SW 1271 (cell line): ENCODE measurements at regions not wholly inside any gene's neighbourhood (a gene's known extent, or its start where the extent isn't known, plus 50 kb on each side); places are given as distances from the start of the nearest gene placed in this dataset.
A peak's percentile ranks its signal among the peaks of the same experiment; 100 is the strongest.
"Not testable (repeated sequence)": the region's sequence is repeated elsewhere in the genome, so short reads cannot be mapped to it uniquely, and the experiment has no call there.

Experiments used
- DNase-seq, 2 experiments: peaks; one replicate each; lab custom pipeline; 2025; lab: John Stamatoyannopoulos, UW

DNA sequence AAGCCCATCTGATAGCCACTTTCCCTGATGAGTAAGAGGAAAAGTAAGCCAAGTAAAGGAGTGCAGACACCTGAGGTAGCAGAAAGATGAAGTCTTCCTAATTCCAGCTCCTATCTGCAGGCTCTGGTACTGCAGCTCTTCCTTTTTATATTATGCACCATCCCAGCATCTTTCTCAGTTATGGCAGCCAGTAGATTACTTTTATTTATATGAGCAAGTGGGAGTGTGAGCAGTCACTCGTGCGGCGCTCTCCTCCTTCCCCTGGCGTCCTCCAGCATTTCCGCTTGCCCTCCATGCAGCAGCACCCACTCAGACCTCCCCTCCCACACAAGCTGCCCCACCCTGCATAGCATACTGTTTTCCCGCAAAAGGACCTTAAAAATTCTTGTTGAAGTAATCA, 465.9 kb upstream of the DPPA4 start:
- peak in 1 of 2 experiments; percentile 35 for DNase-seq

DNA sequence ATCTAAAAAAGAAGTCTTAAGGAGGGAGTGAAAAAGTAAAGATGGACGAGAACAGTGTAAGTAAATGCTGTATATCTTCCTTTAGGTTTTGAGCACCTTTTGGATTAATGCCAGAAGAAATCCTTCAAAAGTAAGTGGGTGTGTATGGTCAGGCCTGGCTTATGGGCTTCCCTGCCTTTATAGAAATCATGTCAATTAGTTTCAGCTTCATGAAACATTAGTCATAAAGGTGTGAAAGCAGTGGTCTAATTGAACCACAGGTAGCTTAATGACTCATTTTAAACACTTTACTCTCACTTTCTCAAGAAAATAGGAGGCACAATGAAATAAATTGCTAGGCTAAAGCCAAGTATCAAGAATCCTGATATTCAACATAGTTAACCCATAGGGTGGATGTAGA, 467.4 kb upstream of the DPPA4 start:
- DNase-seq = no peak

DNA sequence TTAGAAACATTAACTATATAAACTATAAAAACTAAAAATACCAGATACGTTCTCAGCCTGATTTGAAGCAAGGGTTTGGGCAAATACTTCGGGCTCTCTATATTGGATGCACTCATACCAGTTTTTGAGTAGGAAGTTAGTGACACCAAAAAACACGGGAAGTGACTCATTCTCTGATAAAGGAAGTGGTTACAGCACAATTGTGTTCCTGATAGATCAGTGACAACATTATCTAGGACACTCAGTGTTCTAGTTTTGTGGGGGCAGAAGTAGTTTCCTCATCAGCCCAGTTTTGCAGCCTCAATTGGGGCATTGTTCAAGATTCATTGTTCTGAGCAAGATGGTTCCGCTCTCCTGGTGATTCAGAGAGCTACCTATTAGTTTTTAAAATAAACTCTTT, 469.6 kb upstream of the DPPA4 start:
- DNase-seq = peak; percentile 18 to 87

DNA sequence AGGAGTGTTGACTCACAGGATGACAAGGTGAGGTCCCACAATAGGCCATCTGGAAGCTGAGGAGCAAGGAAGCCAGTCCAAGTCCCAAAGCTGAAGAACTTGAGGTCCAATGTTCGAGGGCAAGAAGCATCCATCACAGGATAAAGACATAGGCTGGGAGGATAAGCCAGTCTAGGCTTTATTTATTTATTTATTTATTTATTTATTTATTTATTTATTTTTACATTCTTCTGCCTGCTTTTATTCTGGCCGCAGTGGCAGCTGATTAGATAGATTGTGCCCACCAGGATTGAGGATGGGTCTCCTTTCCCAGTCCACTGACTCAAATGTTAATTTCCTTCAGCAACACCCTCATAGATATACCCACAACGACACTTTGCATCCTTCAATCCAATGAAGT, 472.2 kb upstream of the DPPA4 start:
- DNase-seq = no peak

DNA sequence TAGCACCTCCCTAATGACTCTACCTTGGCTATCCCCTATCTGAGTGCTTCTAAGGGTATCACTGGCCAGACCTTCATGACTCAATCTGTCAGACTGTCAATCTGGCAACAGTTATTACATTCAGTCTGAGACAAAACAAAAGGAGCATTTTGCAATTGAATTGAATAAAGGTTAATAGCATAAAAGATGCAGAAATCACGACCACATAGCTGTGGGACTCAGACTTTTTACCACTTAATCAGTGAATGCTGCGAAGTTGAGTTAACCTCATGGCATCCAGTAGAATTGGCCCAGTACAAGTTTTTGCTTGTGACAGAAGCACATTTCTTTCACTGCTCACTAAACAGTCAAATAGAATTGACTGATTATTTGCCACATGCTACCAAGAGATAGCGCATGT, 480.7 kb upstream of the DPPA4 start:
- no peak for DNase-seq

DNA sequence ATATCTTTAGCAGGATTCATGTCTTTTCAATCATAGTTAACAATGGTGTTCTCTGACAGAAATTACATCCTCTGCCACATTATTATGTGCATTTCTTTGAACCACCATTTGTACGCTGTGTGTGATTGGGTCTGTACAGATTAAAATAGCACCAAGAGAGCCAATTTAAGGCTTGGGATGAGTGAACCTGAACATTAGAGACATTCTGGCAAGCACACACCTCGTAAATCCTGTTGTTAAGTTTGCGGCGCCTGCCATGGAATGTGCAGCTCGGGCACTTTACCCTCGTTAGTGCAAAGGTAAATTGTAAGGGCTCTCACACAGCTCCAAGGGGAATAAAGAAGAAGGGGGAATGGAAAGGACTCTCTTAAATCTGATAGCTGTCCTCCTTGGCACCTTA, 482.4 kb upstream of the DPPA4 start:
- DNase-seq = no peak

DNA sequence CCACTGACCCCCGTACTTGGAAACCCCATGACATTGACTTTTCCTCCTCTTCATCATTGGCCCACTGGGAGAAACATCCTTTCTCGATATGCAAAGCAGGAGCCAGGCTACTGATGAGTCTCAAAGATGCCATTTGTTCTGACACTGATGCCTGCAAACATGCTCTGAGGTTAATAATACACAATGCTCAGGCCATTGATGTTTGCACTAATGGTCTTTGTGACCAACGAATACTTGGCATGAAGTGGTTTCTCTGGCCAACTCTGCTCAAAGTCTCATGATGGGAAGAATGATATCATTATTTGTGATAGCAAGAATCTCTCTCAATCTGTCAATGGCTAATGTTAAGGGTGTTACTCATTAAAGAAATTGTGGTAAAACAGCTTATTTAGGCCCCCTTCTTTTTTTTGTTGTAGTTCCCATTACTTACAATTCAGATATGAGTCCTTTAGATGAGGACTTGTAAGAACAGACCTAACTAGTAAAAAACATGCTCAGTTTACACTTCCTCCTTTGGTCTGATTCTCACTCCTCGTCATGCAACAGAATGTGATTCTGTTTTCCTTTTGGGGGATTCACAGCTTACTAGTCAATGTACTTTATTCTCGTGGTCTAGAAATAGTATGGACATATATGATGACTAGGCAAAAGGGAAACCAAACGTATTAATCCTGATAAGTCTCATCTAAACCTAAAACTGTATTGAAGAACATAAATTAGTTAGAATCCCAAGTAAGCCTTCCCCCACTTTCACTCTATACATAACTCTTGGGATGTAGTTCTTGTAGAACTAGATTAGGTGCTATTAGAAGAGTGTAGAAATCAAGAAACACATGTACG, 488.8 kb upstream of the DPPA4 start:
- no peak for DNase-seq

DNA sequence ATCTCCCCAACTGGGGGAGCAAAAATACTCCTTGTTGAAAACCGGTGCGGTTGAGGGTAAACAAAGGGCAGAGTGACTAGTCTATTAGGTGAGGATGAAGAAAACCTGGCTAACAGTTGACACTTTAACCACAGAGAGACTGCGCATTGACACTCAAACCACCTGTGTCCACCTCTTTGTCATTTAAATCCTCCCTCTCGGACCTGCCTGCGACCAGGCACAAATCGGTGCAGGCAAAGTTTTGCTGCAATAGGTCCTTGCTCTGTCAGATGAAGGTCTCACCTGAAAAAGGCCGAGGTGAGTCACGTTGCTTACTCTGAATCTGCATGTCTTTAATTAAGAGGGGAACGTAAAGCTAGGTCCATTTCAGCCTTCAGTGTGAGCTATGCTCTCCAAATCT, 494.1 kb upstream of the DPPA4 start:
- no peak for DNase-seq

DNA sequence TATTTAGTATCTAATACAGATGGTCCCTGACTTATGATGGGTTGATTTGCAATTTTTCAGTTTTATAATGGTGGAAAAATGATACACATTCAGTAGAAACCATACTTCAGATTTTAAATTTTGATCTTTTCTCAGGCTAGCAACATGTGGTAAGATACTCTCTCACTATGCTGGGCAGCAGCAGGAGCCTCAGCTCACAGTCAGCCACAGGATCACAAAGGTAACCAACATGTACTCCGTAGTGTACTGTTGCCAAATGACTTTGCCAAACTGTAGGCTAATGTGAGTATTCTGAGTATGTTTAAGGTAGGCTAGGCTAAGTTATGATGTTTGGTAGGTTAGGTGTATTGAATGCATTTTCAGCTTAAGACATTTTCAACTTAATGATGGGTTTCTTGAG, 498.6 kb upstream of the DPPA4 start:
- no peak for DNase-seq

DNA sequence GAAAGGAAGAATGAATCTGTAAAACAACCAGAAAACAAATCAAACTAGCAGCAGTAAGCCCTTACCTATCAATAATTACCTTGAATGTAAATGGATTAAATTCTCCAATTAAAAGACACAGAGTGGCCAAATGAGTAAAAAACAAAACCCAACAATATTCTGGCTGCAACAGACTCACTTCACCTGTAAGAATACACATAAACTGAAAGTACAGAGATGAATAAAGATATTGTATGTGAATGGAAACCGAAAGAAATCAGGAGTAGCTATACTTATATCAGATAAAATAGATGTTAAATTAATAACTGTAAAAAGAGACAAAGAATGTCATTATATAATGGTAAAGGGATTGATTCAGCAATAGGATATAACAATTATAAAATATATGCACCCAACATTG, 514.5 kb upstream of the DPPA4 start:
- no peak for DNase-seq

DNA sequence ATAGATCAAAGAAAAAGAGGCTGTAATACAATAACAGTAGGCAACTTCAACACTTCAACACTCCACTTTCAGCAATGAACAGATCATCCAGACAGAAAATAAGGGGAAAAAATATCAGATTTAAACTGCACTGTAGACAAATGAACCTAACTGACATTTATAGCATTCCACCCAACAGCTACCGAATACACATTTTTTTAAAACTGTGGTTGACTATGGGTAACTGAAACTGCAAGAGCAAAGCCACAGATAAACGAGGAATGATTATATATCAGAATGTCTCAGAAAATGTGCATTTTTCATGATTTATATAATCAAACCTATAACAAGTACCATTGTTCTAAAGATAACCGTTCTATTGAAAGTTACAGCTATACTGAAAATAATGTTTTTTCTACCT, 514.9 kb upstream of the DPPA4 start:
- no peak for DNase-seq

DNA sequence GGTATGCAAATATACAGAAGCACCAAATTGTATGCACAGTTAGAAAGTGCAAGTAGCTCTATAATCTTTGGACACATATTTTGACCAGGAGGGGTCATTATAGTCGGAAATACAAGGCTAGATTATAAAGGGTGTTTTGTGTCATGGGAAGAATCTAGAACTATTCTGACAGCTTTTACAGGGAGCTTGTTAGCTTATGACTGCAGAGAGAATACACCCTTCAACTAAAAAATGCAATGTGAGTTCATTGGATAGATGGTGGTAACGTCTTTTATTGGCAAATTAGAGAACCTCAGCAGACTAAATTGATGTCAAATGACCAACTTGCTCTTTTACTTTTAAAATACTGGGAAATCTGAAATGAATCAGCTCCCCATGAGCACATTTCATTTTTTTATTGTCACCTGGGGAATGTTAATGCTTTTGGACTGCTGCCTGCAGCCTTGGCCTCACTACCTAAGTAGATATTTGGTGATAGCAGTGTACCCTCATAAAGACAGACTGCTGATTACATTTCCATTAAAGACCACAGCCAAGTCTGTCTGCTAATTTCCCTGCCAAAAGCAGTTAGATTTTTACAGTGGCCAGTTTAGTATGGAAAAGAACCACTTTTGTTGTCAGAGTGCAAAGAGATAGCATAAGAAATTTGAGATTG, 515.9 kb upstream of the DPPA4 start:
- DNase-seq = no peak

DNA sequence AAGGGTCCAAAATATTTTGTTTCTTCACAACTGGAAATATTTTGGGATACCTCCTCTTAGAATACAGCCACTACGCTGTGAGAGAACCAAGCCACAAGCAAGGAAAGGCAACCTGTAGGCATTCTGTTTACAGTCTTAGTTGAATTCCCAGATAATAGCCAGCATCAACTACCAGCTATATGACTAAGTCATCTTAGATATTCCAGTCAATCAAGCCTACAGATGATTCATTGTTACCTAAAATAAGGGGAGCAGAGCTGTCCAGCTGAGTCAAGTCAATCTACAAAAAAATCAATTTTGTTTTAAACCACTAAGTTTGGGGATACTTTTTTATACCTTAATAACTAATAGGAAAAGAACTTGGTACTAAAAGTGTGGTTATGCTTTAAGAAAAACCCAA, 526.4 kb upstream of the DPPA4 start:
- no peak for DNase-seq

DNA sequence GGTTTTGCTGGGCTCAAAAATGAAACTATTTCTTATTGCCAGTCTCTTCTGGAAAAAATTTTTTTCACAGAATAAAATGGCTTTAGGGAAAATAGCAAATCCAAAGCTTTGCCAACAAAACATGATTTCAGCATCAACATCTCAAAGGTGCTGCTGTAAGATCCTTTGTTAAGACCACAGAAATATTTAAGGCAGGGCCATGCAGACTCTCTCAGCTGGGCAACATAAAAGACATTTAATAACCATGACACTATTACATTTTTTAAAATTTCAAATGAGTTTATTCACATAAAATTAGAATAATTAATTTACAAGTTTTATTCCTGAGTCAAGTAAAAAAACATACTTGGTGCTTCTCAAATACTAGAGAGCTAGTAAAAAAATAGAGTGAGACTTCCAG, 527.1 kb upstream of the DPPA4 start:
- no peak for DNase-seq

DNA sequence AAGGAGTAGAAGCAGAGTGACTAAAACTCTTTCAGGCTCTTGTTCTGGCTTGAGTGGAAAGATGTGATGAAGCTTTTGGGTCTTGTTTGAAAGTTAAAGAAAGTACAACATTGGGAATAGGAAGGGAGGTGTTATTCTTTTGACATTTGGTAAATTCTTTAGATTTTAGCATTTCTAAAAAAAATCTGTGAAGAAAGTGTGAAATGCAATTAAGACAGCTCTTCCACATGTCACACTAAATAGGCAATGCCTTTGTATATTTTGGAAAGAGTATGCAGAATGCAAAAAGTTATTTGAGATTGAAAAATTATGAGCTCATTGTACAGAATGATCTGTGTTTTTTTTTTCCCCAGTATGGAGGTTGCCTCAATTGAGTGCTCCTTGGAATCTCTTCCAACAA, 532.2 kb upstream of the DPPA4 start:
- no peak for DNase-seq

DNA sequence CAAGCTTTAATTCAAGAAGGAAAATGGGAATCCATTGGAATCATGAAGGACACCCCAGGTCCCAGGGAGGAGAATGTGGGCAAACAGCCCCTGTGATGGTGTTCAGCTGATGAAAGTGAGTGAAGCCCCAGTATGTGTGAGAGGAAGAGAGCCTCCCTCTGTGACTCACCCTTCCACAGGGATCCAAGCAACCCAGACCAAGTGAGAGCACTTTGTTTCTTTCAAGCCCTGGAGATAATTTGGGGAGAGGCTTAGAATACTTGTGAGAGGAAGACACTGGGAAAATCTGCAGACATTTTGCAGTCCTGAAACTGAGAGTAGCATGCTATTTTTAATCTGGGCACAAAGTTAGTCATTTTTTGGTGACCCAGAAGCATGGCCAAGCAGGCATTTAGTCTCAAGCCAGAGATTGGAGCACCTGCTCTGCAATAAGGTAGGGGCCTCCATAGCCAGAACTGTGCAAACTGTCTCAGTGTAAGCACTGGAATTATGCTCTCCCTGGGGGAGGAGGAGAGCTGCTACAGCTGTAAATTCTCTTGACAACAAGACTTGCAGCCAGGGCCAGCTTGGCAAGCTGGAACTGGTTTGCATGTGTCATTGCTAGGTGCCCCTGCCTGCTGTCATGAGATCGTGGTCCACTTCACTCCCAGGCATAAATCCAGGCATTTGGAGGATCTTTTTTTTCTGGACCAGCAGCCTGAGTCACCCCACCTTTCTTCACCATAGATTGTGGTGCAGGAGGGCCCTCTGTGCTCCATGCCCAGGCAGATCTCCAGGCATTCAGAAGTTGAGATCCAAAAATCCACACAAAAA, 537.8 kb upstream of the DPPA4 start:
- DNase-seq = no peak

DNA sequence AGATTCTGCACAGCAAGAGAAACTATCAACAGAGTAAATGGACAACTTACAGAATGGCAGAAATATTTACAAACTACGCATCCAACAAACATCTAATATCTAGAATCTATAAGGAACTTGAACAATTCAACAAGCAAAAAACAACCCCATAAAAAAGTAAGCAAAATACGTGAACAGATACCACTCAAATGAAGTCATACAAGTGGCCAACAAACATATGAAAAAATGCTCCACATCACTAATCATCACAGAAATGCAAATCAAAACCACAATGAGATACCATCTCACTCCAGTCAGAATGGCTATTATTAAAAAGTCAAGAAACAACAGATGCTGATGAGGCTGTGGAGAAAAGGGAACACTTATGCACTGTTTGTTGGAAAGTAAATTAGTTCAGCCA, 540.3 kb upstream of the DPPA4 start:
- DNase-seq = not testable (repeated sequence)

DNA sequence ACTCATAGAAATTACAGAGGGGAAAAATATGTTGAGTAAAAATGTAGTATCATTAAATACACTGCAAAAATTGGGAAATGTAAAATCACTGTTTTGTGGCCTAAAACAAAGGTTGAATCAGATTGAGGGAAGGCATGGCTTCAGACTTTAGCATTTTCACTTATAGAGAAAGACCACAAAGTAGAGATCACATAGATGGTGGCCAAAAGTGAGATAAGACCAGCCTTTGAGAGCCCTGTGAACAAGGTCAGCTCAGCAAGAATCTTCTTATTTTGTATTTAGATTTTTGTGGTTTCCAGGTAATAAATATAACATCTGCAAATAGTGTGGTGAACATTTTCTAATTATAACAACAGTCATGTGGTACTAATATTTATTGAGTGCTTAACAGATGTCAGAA, 544.8 kb upstream of the DPPA4 start:
- no peak for DNase-seq

DNA sequence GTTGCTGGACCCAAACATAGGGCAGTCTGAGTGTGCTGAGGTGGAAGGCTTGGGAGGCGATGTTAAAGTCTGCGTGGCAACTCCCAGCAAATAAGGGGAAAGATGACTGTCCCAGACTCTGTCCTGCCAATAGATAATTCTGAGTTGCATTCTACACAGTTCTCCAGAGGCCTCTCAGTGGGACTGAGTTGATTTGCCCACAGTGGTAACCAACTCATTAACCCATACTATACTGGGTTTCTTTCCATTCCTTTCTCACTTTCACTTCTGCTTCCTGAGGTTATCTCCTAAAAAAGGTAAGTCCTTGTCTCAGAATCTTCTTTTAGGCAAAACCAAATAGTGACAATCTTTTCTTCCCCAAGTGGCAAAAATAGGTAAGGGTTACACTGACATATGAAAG, 549.9 kb upstream of the DPPA4 start:
- DNase-seq = no peak

DNA sequence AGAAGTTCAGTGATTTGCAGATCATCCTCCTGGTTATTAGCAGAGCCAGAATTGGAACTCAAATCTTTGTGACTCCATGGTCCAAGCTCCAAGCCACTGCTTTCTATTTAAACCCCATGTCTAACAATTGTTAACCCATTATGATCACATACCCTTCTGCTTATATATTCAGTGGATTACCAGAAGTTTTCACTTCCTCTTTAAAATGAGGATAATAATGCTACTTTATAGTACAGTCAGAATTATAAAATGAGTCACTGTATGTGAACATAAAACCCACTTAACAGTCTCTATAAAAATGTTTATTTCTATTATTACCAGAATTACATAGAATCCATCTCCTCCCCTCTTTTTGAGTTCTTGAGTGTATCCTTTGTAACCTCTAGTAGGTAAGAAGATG, 550.7 kb upstream of the DPPA4 start:
- DNase-seq = no peak

DNA sequence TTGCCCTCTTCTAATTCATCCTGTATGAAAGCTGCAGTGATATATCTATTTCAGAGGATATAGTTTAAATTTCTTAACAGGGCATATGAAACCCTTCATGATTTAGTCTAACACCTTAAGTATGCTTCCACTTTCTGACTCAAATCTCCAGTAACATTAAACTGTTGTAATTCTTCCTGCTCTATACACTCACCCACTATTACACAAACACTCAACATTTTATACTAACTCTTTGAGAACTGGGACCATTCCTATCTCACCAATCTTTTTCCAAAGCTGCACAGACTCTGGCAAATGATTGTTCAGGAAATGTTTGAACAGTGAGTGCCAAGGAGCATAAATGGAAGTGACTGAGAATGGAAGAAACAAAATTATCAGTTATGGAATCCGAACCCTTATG, 560.4 kb upstream of the DPPA4 start:
- no peak for DNase-seq

DNA sequence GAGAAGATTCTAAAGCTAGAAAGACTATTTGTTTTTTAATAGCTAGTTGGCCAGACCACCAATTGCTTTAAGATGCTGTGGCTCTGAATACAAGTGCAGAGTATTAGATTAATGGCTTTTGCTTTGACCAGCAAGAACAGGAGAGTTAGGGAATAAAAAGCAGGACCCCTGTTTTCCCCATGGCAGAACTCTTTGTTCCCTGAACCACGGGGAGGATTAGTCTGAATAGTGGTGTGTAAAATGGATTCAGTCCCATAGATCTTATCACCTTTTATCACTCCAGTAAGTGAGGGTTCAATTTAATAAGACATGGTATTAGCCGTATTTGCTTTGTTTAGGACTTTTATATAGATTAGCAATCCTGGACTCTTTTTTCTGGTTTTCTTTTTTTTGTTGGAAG, 562.6 kb upstream of the DPPA4 start:
- no peak for DNase-seq

DNA sequence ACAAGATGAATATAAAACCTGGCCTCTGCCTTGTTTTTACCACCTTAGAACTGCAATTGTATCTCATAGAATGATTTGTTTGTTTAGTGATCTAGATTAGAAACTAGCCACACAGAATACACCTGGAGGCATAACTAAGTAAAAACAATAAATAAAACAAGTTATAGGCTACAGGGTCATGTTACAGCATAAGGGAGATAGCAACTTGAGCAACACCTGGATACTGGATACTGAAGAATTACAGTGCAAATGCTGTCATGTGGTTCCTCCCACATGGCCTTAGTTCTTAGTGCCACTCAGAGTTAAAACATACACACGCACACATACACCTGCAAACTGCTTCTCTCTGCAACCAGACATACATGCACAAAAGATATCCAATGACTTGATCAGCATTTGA, 563.4 kb upstream of the DPPA4 start:
- no peak for DNase-seq
